ENCODE measurements at regions not wholly inside any gene's neighbourhood (a gene's known extent, or its start where the extent isn't known, plus 50 kb on each side); places are given as distances from the start of the nearest gene placed in this dataset.

DNA sequence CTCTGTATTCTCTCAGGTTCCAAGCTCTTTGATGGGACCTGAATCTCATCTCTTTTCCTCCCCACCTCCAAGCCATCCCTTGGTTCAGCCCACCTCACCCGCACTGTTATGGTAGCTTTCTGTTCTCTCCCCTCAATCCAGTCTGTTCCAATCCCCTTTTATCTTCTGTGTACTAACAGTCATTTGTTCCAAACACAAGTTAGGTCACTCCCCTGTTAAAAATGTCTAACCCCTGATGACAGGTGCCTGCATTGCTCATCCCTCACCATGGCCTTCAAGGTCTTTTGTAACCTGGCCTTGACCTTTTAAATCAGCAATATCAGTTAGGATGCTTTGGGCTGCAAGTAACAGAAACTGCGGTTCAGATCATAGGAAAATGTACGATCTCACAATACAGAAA, 74.8 kb downstream of the CYP26A1 start:
- H3K27ac ChIP-seq (ENCODE audit: low read depth in 2 of 2, low read length in 1 of 2): no peak overlapping the region
- no peak for DNase-seq
- H3K79me2 ChIP-seq (ENCODE audit: insufficient read depth): no peaks in the 10 kb centered on the region
- ChIA-PET POLR2A (no interaction called here), CTCF (no interaction called here)
- WGBS (ENCODE audit: low lambda C conversion rate): 76% methylated on average over 3 of the region's 3 CpGs
- no peaks in the 10 kb centered on the region for H3K36me3 ChIP-seq (replicated peaks in 1 of 2; ENCODE audit: control insufficient read depth in 1 of 2, insufficient read depth in 2 of 2, low read length in 1 of 2)
- no peaks in the 10 kb centered on the region for H3K9me3 ChIP-seq
- no peaks in the 10 kb centered on the region for H3K9me2 ChIP-seq
- no peak overlapping the region for H2AFZ ChIP-seq (ENCODE audit: low read depth)
- H3K4me3 ChIP-seq (ENCODE audit: low read depth in 2 of 2, low read length in 1 of 2): no peak overlapping the region
- H4K20me1 ChIP-seq (ENCODE audit: insufficient read depth): no peaks in the 10 kb centered on the region
- TF ChIP-seq, protein P1, sequence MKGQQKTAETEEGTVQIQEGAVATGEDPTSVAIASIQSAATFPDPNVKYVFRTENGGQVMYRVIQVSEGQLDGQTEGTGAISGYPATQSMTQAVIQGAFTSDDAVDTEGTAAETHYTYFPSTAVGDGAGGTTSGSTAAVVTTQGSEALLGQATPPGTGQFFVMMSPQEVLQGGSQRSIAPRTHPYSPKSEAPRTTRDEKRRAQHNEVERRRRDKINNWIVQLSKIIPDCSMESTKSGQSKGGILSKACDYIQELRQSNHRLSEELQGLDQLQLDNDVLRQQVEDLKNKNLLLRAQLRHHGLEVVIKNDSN (IDR thresholded peaks at IDR 0.05; ENCODE audit: borderline replicate concordance, low read depth): no peak
- no peak overlapping the region for H3K9ac ChIP-seq
- H3K27me3 ChIP-seq (ENCODE audit: insufficient read depth): no peaks in the 10 kb centered on the region; the same call in 1 of the 2 replicates
- peaks cover 6% of the 10 kb centered on the region for H3F3A ChIP-seq (replicated peaks; ENCODE audit: insufficient read depth)
- H3K4me2 ChIP-seq: no peak overlapping the region
- H3K4me1 ChIP-seq (ENCODE audit: control insufficient read depth in 1 of 2, insufficient read depth in 2 of 2, low read depth in 1 of 2, low read length in 1 of 2): no peaks in the 10 kb centered on the region

DNA sequence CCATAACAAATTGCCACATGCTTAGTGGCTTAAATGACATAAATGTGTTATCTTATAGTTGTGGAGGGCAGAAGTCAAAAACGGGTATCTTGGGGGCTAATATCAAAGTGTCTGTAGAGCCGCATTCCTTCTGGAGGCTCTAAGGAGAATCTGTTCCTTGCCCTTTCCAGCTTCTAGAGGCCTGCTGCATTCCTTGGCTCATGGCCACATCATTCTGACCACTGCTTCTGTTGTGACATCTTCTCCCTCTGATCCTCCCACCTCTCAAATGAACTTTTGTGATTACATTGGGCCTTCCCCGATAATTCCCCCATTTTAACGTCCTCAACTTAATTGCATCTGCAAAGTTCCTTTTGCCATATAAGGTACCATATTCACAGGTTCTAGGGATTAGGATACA, 76.1 kb downstream of the CYP26A1 start:
- no peak for TF ChIP-seq MEF2A (IDR thresholded peaks at IDR 0.05; ENCODE audit: borderline replicate concordance, low read depth)
- TF ChIP-seq MXI1 (IDR thresholded peaks at IDR 0.05; ENCODE audit: low read depth, low read length): no peak
- TF ChIP-seq FOSL2 (IDR thresholded peaks at IDR 0.05; ENCODE audit: borderline replicate concordance, low read depth): no peak
- TF ChIP-seq, protein P2, sequence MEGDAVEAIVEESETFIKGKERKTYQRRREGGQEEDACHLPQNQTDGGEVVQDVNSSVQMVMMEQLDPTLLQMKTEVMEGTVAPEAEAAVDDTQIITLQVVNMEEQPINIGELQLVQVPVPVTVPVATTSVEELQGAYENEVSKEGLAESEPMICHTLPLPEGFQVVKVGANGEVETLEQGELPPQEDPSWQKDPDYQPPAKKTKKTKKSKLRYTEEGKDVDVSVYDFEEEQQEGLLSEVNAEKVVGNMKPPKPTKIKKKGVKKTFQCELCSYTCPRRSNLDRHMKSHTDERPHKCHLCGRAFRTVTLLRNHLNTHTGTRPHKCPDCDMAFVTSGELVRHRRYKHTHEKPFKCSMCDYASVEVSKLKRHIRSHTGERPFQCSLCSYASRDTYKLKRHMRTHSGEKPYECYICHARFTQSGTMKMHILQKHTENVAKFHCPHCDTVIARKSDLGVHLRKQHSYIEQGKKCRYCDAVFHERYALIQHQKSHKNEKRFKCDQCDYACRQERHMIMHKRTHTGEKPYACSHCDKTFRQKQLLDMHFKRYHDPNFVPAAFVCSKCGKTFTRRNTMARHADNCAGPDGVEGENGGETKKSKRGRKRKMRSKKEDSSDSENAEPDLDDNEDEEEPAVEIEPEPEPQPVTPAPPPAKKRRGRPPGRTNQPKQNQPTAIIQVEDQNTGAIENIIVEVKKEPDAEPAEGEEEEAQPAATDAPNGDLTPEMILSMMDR (IDR thresholded peaks at IDR 0.05): no peak
- TF ChIP-seq EZH2phosphoT487 (IDR thresholded peaks at IDR 0.05; ENCODE audit: borderline replicate concordance, low read depth): no peak
- TF ChIP-seq JUND (IDR thresholded peaks at IDR 0.05): no peak
- TF ChIP-seq ELF1 (IDR thresholded peaks at IDR 0.05): no peak
- TF ChIP-seq RCOR1 (IDR thresholded peaks at IDR 0.05; ENCODE audit: low read length): no peak
- TF ChIP-seq EP300 (IDR thresholded peaks at IDR 0.05; ENCODE audit: borderline replicate concordance in 1 of 2, low read depth in 1 of 2, low read length in 1 of 2): no peak
- TF ChIP-seq NFIC (IDR thresholded peaks at IDR 0.05; ENCODE audit: borderline replicate concordance): no peak
- no peak for TF ChIP-seq TEAD4 (IDR thresholded peaks at IDR 0.05; ENCODE audit: borderline replicate concordance, insufficient read depth)
- TF ChIP-seq, protein P3, sequence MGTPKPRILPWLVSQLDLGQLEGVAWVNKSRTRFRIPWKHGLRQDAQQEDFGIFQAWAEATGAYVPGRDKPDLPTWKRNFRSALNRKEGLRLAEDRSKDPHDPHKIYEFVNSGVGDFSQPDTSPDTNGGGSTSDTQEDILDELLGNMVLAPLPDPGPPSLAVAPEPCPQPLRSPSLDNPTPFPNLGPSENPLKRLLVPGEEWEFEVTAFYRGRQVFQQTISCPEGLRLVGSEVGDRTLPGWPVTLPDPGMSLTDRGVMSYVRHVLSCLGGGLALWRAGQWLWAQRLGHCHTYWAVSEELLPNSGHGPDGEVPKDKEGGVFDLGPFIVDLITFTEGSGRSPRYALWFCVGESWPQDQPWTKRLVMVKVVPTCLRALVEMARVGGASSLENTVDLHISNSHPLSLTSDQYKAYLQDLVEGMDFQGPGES (IDR thresholded peaks at IDR 0.05; ENCODE audit: low read depth, low read length): no peak
- TF ChIP-seq CHD2 (IDR thresholded peaks at IDR 0.05; ENCODE audit: low read length, partially characterized antibody): no peak
- TF ChIP-seq SIN3A (IDR thresholded peaks at IDR 0.05; ENCODE audit: borderline replicate concordance, low read depth, low read length): no peak
- TF ChIP-seq, protein P4, sequence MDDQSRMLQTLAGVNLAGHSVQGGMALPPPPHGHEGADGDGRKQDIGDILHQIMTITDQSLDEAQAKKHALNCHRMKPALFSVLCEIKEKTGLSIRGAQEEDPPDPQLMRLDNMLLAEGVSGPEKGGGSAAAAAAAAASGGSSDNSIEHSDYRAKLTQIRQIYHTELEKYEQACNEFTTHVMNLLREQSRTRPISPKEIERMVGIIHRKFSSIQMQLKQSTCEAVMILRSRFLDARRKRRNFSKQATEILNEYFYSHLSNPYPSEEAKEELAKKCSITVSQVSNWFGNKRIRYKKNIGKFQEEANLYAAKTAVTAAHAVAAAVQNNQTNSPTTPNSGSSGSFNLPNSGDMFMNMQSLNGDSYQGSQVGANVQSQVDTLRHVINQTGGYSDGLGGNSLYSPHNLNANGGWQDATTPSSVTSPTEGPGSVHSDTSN (IDR thresholded peaks at IDR 0.05): no peak
- no peak for TF ChIP-seq POLR2AphosphoS5 (IDR thresholded peaks at IDR 0.05; ENCODE audit: low read depth, low read length)
- TF ChIP-seq RAD21 (IDR thresholded peaks at IDR 0.05; ENCODE audit: low read length): no peak
- no peak for TF ChIP-seq GABPA (IDR thresholded peaks at IDR 0.05; ENCODE audit: low read depth)
- no peak for TF ChIP-seq SMC3 (IDR thresholded peaks at IDR 0.05; ENCODE audit: low read depth, low read length)
- no peak for TF ChIP-seq FOXM1 (IDR thresholded peaks at IDR 0.05; ENCODE audit: low read depth)
- no peaks in the 10 kb centered on the region for H3K79me2 ChIP-seq (ENCODE audit: insufficient read depth)
- H3K9me3 ChIP-seq: no peaks in the 10 kb centered on the region
- H3K9ac ChIP-seq: no peak overlapping the region
- ChIA-PET CTCF (no interaction called here), POLR2A (no interaction called here)
- DNase-seq: no peak
- WGBS (ENCODE audit: low lambda C conversion rate): 40% methylated on average over 4 of the region's 4 CpGs
- H4K20me1 ChIP-seq (ENCODE audit: insufficient read depth): no peaks in the 10 kb centered on the region
- no peak overlapping the region for H3K27ac ChIP-seq (ENCODE audit: low read depth in 2 of 2, low read length in 1 of 2)
- H3K27me3 ChIP-seq (ENCODE audit: insufficient read depth): no peaks in the 10 kb centered on the region
- H3K4me3 ChIP-seq (ENCODE audit: low read depth in 2 of 2, low read length in 1 of 2): no peak overlapping the region
- H3K9me2 ChIP-seq: no peaks in the 10 kb centered on the region
- no peaks in the 10 kb centered on the region for H3K4me1 ChIP-seq (ENCODE audit: control insufficient read depth in 1 of 2, insufficient read depth in 2 of 2, low read depth in 1 of 2, low read length in 1 of 2)
- no peak overlapping the region for H2AFZ ChIP-seq (ENCODE audit: low read depth)
- no peak overlapping the region for H3K4me2 ChIP-seq
- no peaks in the 10 kb centered on the region for H3K36me3 ChIP-seq (replicated peaks in 1 of 2; ENCODE audit: control insufficient read depth in 1 of 2, insufficient read depth in 2 of 2, low read length in 1 of 2)
- H3F3A ChIP-seq (replicated peaks; ENCODE audit: insufficient read depth): peaks cover 6% of the 10 kb centered on the region
